Body of pancreas (tissue), 4 donors: ENCODE measurements at regions not wholly inside any gene's neighbourhood (a gene's known extent, or its start where the extent isn't known, plus 50 kb on each side); places are given as distances from the start of the nearest gene placed in this dataset.

Experiments
- POLR2A ChIP-seq, 3 donors: fragments of 450-650 bp; IDR thresholded peaks; one replicate each; pipeline ENCODE4 v1.6.1; 2016; ENCODE audit warnings: antibody characterized with exemption in 3 of 3, mild to moderate bottlenecking in 2 of 3
- TF ChIP-seq, protein P1 (sequence below), 7 experiments: fragments of 450-650 bp in 4 of 7; fragments of 200-600 bp in 3 of 7; sonication (generic) in 3 of 7; IDR thresholded peaks; one replicate each; pipeline ENCODE4 v1.5.1; 2016 to 2019; ENCODE audit warnings: antibody characterized with exemption in 7 of 7

DNA sequence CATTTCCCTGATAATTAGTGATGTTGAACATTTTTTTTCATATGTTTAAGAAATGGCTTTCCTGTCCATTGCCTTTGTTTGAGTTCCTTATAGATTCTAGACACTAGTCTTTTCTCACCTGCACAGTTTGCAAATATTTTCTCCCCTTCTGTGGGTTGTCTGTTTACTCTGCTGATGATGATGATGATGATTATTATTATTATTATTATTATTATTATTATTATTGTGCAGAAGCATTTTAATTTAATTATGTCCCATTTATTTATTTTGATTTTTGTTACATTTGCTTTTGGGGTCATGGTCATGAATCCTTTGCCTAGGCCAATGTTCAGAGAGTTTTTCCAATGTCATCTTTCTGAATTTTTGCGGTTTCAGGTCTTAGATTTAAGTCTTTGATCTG, 492.5 kb upstream of the TSHZ3 start:
- TF ChIP-seq, protein P1, sequence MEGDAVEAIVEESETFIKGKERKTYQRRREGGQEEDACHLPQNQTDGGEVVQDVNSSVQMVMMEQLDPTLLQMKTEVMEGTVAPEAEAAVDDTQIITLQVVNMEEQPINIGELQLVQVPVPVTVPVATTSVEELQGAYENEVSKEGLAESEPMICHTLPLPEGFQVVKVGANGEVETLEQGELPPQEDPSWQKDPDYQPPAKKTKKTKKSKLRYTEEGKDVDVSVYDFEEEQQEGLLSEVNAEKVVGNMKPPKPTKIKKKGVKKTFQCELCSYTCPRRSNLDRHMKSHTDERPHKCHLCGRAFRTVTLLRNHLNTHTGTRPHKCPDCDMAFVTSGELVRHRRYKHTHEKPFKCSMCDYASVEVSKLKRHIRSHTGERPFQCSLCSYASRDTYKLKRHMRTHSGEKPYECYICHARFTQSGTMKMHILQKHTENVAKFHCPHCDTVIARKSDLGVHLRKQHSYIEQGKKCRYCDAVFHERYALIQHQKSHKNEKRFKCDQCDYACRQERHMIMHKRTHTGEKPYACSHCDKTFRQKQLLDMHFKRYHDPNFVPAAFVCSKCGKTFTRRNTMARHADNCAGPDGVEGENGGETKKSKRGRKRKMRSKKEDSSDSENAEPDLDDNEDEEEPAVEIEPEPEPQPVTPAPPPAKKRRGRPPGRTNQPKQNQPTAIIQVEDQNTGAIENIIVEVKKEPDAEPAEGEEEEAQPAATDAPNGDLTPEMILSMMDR (IDR thresholded peaks at IDR 0.05), result no peak
- no peak for TF ChIP-seq POLR2A (IDR thresholded peaks at IDR 0.05)
